Fibroblast of skin of right quadriceps (primary cell): ENCODE measurements at regions not wholly inside any gene's neighbourhood (a gene's known extent, or its start where the extent isn't known, plus 50 kb on each side); places are given as distances from the start of the nearest gene placed in this dataset.

Experiments
- DNase-seq: peaks from one replicate; pipeline ENCODE4 v3.0.0-alpha.2; 2013

DNA sequence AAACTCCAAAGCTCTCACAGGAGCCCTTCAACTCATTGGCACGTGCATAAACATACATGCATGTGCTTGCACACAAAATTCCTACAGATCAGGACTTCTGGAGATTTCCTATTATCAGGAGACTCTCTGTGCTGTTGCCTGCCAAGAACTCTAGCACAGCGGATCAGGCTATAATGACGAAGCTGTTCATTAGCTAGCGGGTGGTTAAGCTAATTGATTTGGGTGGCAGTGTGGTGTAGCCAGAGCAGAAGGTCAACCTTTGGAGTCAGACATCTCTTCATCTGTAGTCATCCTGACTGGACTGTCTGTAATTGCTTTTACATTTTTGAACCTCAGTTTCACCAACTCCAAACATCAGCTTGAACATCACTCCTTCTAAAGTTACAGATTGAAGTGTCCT is 69.0 kb downstream of the KIF2B start:
- DNase-seq: no peak

- no peak for DNase-seq
These were observed 69.5 kb downstream of the KIF2B start for GRCh38 chr17:53892222-53892621.

DNA sequence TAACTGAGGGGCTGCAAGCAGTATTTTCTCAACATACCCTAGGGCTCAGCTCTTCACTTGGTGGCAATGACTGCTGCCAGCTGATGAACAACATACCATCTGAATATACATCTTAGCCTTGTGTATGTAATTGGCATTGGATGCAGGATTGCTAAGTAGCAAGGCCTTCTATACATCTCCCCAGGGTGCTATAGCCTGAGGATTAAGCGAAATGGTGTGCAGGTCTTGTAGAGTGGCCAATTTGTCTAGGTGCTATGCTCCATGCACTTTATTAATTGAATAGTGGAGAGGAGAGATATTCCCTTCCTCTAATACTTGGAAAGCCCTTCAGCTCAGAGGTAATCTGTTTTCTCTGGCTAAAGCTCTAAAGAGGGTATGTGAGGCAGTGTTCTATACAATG is 71.9 kb downstream of the KIF2B start:
- no peak for DNase-seq

- DNase-seq: peak; percentile 0
These were observed 73.3 kb downstream of the KIF2B start for GRCh38 chr17:53896047-53896446.

DNA sequence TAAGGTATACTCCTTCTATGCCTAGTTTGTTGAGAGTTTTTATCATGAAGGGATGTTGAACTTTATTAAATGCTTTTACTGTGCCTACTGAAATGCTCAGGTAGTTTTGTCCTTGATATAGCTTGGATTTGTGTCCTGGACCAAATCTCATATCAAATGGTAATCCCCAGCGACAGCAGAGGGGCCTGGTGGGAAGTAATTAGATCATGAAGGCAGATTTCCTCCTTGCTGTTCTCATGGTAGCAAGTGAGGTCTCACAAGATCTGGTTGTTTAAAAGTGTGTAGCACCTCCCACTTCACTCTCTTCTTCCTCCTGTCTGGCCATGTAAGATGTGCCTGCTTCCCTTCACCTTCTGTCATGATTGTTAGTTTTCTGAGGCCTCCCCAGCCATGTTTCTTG is 78.2 kb downstream of the KIF2B start:
- DNase-seq: no peak

- no peak for DNase-seq
These were observed 84.7 kb downstream of the KIF2B start for GRCh38 chr17:53907435-53907834.

GRCh38 chr17:53909802-53910201 is 87.1 kb downstream of the KIF2B start:
- DNase-seq: no peak

DNA sequence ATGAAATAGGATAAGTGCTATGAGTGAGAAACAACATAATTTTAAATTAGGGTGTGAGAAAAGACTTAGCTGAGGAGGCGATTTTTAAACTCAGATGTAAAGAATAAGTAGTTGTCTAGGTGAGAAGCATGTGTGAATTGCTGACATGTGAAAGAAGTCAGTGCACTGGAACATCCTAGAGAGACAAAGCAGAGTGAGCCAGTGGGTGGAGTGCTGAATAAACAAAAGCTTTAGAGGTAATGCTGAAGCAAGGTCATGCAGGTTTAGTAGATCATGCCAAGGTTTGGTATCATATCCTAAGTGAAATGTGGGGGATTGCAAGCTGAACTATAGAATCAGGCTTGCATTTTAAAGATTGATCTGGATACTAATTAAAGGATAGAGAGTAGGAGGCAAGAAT is 89.4 kb downstream of the KIF2B start:
- DNase-seq: no peak

GRCh38 chr17:53919356-53919755 is 96.6 kb downstream of the KIF2B start:
- no peak for DNase-seq

DNA sequence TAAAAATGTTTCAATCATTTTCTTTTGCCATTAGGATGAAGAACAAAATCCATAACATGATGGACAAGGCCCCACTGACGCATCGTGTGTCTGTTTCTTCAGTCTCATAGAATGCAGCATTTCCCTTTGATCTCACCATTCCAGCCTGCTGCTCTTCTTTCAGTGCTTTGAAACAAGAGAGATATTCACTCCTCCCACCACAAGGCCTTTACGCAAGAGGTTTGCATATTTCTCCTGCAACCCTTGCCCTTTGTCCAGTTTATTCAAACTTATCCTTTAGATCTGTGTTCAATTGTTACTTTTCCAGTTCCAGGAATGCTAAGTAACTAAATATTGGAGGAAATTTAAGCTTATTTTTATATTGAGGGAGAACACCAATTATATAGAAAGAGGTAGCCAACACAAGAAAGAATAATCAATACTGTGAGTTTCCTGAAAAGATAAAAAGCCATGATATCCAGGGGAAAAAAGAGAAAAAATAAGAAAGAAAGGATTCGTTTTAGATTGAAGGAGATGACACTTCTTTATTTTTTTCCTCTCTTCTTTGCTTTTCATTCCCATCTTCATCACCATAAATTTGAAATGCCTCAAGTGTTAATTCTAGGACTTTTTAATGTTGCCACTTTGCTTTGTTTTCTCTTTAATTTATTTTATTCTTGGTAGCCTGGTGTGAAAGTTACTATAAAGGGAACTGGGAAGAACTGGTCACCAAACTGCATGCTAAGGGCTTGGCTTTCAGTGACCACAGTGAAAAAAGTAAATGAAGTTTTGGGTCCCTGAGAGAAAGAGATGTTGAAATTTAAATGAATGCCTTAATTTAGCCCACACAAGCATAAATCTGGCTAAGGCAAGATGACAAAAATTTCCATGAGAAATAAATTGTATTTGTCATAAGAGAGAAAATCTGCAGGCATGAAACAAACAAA is 102.1 kb downstream of the KIF2B start:
- DNase-seq: no peak

DNA sequence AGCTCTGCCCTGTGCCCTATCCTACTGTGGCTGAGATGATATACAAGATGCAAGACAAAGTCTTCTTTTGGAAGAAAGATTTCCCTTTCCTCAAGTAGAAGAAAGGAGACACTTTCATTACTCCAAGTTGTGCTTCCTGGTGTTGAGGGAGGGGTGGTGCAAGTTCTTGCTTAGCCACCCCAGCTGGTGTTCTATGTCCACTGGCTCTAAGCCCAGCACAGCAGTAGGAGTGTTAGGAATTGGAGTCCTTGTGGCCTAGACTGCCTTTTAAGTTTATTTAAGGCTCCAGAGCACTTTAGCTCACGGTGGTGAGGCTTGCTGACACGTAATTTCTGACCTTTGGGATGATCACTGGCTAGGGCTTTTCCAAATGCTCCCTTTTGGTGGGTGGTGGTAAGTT is 109.7 kb downstream of the KIF2B start:
- no peak for DNase-seq

DNA sequence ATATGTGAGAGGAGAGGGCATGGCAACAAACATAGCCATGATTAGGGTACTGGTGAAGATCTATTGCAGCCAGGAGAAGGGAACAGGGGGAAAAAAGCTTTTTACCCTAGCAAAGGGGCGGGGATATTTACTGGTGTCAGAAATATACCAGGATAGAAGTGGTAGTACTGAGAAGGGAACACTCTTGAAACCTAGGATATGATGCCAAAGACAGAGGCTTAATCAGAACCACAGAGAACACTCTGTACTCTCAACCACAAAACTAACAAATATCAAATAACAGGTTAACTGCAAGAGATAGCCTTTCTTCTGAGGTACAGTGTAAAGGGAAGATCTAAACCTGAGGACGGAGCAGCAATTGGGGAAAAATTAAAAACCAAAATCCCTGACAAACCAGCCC is 112.2 kb downstream of the KIF2B start:
- no peak for DNase-seq

GRCh38 chr17:53941231-53941630 is 118.5 kb downstream of the KIF2B start:
- DNase-seq: no peak

- no peak for DNase-seq
These were observed 119.7 kb downstream of the KIF2B start for GRCh38 chr17:53942436-53942835.

DNA sequence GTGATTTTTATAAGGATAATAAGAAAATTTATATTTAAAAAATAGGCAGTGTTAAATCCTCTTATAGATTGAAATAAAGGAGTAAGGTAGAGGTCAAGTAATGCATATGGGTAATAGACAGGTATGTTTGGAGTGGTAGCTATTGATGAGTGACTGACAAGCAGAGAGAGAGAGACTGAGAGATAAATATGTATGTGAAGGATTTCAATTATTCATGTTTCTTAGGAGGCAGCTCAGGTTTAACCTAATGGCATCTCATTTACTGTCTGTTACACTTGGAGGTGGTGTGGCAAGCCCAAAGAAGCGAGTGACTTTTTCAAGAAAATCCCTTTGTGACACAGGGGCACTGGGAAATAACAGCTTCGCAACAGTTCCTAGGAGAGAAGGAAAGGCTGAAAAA is 120.2 kb downstream of the KIF2B start:
- no peak for DNase-seq

- DNase-seq: no peak
These were observed 125.6 kb downstream of the KIF2B start for GRCh38 chr17:53948323-53948722.

- DNase-seq: no peak
These were observed 126.9 kb downstream of the KIF2B start for GRCh38 chr17:53949473-53950090.

DNA sequence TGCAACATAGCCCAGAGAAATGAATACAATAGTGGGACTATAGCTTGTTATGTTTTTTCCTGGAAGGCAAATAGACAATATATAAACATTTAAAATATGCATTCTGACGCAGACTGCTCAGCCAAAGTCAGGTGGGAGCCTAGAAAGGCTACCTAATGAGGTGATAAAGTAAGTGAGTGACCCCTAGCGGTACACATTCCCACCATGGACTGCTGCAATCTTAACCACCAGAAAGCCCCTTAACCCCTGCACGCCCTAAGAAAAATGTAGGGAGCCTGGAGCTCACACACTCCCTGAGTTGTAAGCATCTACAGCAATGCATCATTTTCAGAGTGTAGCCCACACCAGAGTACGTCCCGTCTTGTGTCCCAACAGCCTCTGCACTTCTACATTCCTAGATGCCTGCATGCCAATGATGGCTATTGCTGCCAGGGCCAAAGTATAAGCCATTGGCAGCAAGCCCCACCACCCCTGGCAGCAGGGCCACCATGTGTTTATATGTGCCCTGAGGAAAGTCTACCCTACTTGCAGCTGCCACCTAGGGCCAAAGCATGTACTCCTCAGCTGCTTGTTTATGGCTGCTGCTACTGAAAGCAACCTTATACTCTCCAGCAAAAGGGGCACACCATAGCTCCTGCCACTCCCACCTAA is 127.6 kb downstream of the KIF2B start:
- no peak for DNase-seq

DNA sequence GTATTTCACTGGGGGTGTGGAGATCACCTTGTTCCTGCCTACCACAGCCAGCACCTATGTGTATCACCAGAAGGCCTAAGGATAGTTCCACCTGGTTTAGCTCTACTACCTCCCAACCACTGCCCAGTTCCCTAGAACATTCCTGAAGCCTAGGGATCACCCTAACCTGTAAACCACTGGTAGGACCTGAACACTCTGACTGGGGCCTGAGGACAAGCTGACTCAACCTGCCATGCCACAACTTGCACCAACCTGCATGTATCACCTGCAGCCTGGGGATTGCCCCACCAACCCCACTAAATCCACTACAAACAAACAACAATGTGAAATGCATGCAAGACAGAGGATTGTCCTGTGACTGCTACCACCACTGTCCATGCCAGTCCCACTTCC is 128.1 kb downstream of the KIF2B start:
- DNase-seq: no peak

GRCh38 chr17:53971361-53971760 is 148.6 kb downstream of the KIF2B start:
- DNase-seq: no peak

DNA sequence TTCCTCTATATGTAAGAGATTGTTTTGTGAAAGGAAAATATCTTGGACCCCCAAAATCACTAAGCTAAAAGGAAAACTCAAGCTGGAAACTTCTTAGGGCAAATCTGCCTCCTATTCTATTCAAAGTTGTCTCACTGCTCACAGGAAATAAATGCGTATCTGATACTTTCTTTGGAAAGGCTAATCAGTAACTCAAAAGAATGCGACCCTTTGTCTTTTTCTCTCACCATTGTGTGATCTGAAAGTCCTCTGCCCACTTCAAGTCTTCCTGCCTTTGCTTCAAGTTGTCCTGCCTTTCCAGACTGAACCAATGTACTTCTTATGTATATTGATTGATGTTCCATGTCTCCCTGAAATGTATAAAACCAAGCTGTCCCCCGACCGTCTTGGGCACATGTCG is 157.3 kb downstream of the KIF2B start:
- DNase-seq: no peak

- DNase-seq: no peak
These were observed 173.4 kb downstream of the KIF2B start for GRCh38 chr17:53996131-53996530.

GRCh38 chr17:53996890-53997289 is 174.2 kb downstream of the KIF2B start:
- no peak for DNase-seq

DNA sequence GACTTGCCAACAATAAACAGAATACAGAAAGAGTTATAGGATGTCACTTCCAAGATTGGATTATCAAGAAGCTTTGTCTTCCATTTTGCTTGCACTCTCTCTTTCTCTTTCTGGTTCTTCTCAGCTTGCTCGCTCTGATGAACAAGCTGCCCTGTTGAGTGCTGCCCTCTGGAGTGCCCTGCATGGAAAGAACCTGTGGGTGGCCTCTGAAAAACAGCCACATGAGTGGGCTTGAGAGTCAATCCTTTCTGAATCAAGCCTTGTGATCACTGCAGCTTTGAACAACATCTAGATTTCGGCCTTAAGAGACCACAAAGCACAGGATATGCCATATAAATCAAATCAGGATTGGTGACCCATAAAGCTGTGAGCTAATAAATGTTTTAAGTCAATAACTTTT is 185.1 kb downstream of the KIF2B start:
- no peak for DNase-seq
